ENCODE measurements at regions not wholly inside any gene's neighbourhood (a gene's known extent, or its start where the extent isn't known, plus 50 kb on each side); places are given as distances from the start of the nearest gene placed in this dataset.
"Not testable (repeated sequence)": the region's sequence is repeated elsewhere in the genome, so short reads cannot be mapped to it uniquely, and the experiment has no call there.

- TF ChIP-seq, protein P1, sequence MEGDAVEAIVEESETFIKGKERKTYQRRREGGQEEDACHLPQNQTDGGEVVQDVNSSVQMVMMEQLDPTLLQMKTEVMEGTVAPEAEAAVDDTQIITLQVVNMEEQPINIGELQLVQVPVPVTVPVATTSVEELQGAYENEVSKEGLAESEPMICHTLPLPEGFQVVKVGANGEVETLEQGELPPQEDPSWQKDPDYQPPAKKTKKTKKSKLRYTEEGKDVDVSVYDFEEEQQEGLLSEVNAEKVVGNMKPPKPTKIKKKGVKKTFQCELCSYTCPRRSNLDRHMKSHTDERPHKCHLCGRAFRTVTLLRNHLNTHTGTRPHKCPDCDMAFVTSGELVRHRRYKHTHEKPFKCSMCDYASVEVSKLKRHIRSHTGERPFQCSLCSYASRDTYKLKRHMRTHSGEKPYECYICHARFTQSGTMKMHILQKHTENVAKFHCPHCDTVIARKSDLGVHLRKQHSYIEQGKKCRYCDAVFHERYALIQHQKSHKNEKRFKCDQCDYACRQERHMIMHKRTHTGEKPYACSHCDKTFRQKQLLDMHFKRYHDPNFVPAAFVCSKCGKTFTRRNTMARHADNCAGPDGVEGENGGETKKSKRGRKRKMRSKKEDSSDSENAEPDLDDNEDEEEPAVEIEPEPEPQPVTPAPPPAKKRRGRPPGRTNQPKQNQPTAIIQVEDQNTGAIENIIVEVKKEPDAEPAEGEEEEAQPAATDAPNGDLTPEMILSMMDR (IDR thresholded peaks at IDR 0.05) = not testable (repeated sequence)
- not testable (repeated sequence) for TF ChIP-seq POLR2A, EP300 (IDR thresholded peaks at IDR 0.05)
These were observed 949.8 kb downstream of the NR2F1-AS1 start for GRCh38 chr5:92631237-92631701.
